ENCODE measurements at regions not wholly inside any gene's neighbourhood (a gene's known extent, or its start where the extent isn't known, plus 50 kb on each side); places are given as distances from the start of the nearest gene placed in this dataset.

DNA sequence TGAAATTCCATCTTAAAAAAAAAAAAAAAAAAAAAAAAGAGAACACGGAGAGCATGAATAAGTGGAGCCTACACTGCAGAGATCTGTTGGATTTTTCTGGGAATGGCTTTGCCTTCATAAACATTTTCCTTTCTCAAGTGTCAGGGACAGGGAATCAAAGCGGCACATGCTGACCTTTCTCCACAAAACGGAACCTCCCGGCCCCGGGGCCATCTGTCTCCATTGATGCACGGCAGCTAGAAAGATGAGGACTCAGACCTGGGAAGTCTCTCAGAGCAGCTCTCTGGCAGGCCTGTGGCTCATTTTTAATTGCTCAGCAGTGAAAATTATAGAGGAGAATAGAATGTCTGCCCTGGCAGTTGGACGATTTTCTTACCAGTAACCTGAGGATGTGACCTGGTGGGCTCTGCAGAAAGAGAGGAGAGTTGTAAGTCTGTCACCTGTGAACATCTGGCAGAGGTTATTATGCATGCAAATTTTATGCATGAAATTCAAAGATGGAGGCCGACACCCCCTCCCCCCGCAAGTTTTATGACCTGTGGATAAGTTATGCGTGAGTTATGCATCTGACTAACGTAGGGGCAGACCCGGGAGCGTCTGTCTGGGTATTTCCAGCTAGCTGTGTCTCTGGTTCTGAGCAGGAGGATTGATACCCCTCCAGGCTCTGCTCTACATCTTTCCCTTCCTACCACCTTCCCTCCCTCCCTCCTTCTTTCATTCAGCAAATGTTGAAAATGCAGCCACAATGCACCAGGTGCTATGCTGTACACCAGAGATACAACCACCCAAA is 352.5 kb downstream of the CDH26 start:
- TF ChIP-seq POLR2A (IDR thresholded peaks at IDR 0.05; ENCODE audit: low read length) = no peak
- TF ChIP-seq, protein P1, sequence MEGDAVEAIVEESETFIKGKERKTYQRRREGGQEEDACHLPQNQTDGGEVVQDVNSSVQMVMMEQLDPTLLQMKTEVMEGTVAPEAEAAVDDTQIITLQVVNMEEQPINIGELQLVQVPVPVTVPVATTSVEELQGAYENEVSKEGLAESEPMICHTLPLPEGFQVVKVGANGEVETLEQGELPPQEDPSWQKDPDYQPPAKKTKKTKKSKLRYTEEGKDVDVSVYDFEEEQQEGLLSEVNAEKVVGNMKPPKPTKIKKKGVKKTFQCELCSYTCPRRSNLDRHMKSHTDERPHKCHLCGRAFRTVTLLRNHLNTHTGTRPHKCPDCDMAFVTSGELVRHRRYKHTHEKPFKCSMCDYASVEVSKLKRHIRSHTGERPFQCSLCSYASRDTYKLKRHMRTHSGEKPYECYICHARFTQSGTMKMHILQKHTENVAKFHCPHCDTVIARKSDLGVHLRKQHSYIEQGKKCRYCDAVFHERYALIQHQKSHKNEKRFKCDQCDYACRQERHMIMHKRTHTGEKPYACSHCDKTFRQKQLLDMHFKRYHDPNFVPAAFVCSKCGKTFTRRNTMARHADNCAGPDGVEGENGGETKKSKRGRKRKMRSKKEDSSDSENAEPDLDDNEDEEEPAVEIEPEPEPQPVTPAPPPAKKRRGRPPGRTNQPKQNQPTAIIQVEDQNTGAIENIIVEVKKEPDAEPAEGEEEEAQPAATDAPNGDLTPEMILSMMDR (IDR thresholded peaks at IDR 0.05) = no peak
- no peak for TF ChIP-seq RAD21 (conservative IDR thresholded peaks at IDR 0.05 in 1 of 2, IDR thresholded peaks at IDR 0.05 in 1 of 2)
- no peak for TF ChIP-seq NPAS2 (CRISPR knock-in tag; IDR thresholded peaks at IDR 0.05; ENCODE audit: borderline replicate concordance)
